OCI-LY1 (cell line): ENCODE measurements at regions not wholly inside any gene's neighbourhood (a gene's known extent, or its start where the extent isn't known, plus 50 kb on each side); places are given as distances from the start of the nearest gene placed in this dataset.

ENCODE experiments used
- H2AFZ ChIP-seq: fragments of 200-600 bp; sonication (generic), shearing (Covaris generic); 2 replicates; pipeline ENCODE4 v1.6.0; 2014; ENCODE audit warnings: antibody characterized with exemption, mild to moderate bottlenecking, low read length
- H3F3A ChIP-seq: fragments of 200-600 bp; sonication (generic), shearing (Covaris generic); 2 replicates; pipeline ENCODE4 v1.6.0; 2014; ENCODE audit warnings: mild to moderate bottlenecking, antibody characterized with exemption, low read length, moderate library complexity; ENCODE audit not compliant: insufficient read depth
- H3K27ac ChIP-seq: fragments of 200-600 bp; sonication (generic); 2 replicates; pipeline ENCODE4 v1.5.1; 2014; ENCODE audit warnings: low read length, mixed run types, mild to moderate bottlenecking, low read depth; ENCODE audit not compliant: poor library complexity, severe bottlenecking
- H3K27me3 ChIP-seq: fragments of 200-600 bp; sonication (generic); 2 replicates; pipeline ENCODE4 v1.6.0; 2014; ENCODE audit warnings: antibody characterized with exemption, mild to moderate bottlenecking, low read length, moderate library complexity; ENCODE audit not compliant: insufficient read depth
- H3K36me3 ChIP-seq: fragments of 200-600 bp; sonication (generic); 2 replicates; pipeline ENCODE4 v1.6.1; 2014; ENCODE audit warnings: mild to moderate bottlenecking, antibody characterized with exemption, low read length, moderate library complexity, mixed read lengths; ENCODE audit not compliant: insufficient read depth
- H3K4me1 ChIP-seq: fragments of 200-600 bp; sonication (generic); 2 replicates; pipeline ENCODE4 v1.5.1; 2014; ENCODE audit warnings: mild to moderate bottlenecking, low read length, moderate library complexity; ENCODE audit not compliant: insufficient read depth, severe bottlenecking
- H3K4me2 ChIP-seq: fragments of 200-600 bp; sonication (generic), shearing (Covaris generic); 2 replicates; pipeline ENCODE4 v1.6.1; 2014; ENCODE audit warnings: low read length
- H3K4me3 ChIP-seq: fragments of 200-600 bp; sonication (generic); 2 replicates; pipeline ENCODE4 v1.5.1; 2014; ENCODE audit warnings: low read length, low read depth, mild to moderate bottlenecking, mixed read lengths; ENCODE audit not compliant: poor library complexity, severe bottlenecking
- H3K79me2 ChIP-seq: fragments of 200-600 bp; shearing (Covaris generic); 2 replicates; pipeline ENCODE4 v1.6.1; 2016; ENCODE audit warnings: mixed run types, low read length, mixed read lengths; ENCODE audit not compliant: insufficient read depth
- H3K9ac ChIP-seq: fragments of 200-600 bp; sonication (generic), shearing (Covaris generic); 2 replicates; pipeline ENCODE4 v1.6.1; 2014; ENCODE audit warnings: mild to moderate bottlenecking, low read length, mixed read lengths
- H3K9me2 ChIP-seq: fragments of 200-600 bp; sonication (generic), shearing (Covaris generic); 2 replicates; pipeline ENCODE4 v1.6.1; 2014; ENCODE audit warnings: low read depth, mild to moderate bottlenecking, low read length, mixed read lengths
- H3K9me3 ChIP-seq: fragments of 200-600 bp; shearing (Covaris generic); 2 replicates; pipeline ENCODE4 v1.6.1; 2014; ENCODE audit warnings: low read length, mixed read lengths
- H4K20me1 ChIP-seq: fragments of 200-600 bp; sonication (generic), shearing (Covaris generic); 2 replicates; pipeline ENCODE4 v1.6.0; 2016; ENCODE audit warnings: mild to moderate bottlenecking, low read length; ENCODE audit not compliant: insufficient read depth
- EZH2 ChIP-seq: fragments of 200-600 bp; sonication (generic), shearing (Covaris generic); IDR thresholded peaks from 2 replicates; pipeline ENCODE4 v1.8.0; 2017; ENCODE audit warnings: borderline replicate concordance, mixed run types, mild to moderate bottlenecking, antibody characterized with exemption, low read length, moderate library complexity, mixed read lengths
- TF ChIP-seq, protein P1 (sequence below): fragments of 200-600 bp; sonication (generic), shearing (Covaris generic); IDR thresholded peaks from 2 replicates; pipeline ENCODE4 v1.5.1; 2017; ENCODE audit warnings: mild to moderate bottlenecking, antibody characterized with exemption, low read length, moderate library complexity, mixed read lengths

DNA sequence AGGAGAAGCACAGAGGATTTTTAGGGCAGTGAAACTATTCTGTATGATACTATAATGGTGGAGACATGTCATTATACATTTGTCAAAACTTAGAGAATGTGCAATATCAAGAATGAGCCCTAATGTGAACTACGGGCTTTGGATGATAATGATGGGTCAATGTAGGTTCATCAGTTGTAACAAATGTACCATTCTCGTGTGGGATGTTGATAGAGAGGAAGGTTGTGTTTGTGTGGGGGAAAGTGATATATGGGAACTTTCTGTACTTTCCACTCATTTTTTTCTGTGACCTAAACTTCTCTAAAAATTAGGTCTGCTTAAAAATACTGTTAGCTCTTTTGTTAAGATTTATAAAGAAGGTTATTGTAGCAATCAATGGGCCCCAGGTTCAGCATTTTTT is 138.9 kb downstream of the SPATA31D1 start:
- Histone ChIP-seq H3K4me2 (peak overlapping the region; percentile 53), H3K4me1 (peaks cover 91% of the 10 kb centered on the region), H3K27me3 (no peaks in the 10 kb centered on the region), H3K27ac (peak overlapping the region; percentile 98), H3F3A (peaks cover 5% of the 10 kb centered on the region; the same call in 1 of the 2 replicates), H3K36me3 (no peaks in the 10 kb centered on the region), H2AFZ (no peak overlapping the region), H3K9ac (peak overlapping the region; percentile 48), H3K4me3 (no peak overlapping the region), H4K20me1 (no peaks in the 10 kb centered on the region), H3K9me3 (no peaks in the 10 kb centered on the region), H3K9me2 (no peaks in the 10 kb centered on the region), H3K79me2 (no peaks in the 10 kb centered on the region)
- TF ChIP-seq, protein P1, sequence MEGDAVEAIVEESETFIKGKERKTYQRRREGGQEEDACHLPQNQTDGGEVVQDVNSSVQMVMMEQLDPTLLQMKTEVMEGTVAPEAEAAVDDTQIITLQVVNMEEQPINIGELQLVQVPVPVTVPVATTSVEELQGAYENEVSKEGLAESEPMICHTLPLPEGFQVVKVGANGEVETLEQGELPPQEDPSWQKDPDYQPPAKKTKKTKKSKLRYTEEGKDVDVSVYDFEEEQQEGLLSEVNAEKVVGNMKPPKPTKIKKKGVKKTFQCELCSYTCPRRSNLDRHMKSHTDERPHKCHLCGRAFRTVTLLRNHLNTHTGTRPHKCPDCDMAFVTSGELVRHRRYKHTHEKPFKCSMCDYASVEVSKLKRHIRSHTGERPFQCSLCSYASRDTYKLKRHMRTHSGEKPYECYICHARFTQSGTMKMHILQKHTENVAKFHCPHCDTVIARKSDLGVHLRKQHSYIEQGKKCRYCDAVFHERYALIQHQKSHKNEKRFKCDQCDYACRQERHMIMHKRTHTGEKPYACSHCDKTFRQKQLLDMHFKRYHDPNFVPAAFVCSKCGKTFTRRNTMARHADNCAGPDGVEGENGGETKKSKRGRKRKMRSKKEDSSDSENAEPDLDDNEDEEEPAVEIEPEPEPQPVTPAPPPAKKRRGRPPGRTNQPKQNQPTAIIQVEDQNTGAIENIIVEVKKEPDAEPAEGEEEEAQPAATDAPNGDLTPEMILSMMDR: no peak
- TF ChIP-seq EZH2: no peak

DNA sequence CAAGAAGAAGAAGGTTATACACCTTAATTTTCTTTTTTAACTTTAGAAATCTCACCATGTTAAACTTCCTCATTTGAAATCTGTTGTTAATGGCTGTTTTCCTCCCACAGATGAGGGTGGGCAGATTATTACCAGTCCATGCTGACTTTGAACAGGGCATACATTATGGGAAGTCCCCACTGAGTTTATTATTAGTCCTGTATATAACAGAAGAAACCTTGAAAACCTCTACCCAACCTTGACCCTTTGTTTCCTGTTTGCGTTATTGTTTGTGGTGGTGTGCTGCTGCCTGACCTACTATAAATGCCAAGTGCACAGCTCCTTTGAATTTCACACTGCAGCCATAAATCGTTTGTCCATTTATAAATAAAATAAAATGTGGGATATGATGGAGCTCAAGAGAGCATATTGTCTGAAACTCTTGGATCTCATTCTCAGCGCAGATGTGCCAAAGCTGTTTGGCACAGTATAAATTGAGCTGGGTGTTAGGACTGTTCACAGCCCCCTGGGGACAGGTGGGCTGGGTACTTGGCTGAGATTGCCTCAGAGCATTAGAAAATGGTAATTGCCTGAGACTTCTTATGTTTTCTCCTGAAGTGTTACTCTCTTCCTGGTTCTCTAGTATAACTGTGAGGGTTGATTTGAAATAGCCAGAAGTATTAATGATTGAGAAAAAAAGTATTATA is 139.6 kb downstream of the SPATA31D1 start:
- peaks cover 91% of the 10 kb centered on the region for H3K4me1 ChIP-seq
- no peaks in the 10 kb centered on the region for H3K27me3 ChIP-seq
- peak overlapping the region; percentile 18 for H3K4me3 ChIP-seq
- peaks cover 5% of the 10 kb centered on the region; the same call in 1 of the 2 replicates for H3F3A ChIP-seq
- H3K27ac ChIP-seq: peak overlapping the region; percentile 98
- H3K9ac ChIP-seq: peak overlapping the region; percentile 66
- no peaks in the 10 kb centered on the region for H3K36me3 ChIP-seq
- no peaks in the 10 kb centered on the region for H3K9me3 ChIP-seq
- H3K4me2 ChIP-seq: peak overlapping the region; percentile 53
- no peaks in the 10 kb centered on the region for H3K9me2 ChIP-seq
- H3K79me2 ChIP-seq: no peaks in the 10 kb centered on the region
- no peaks in the 10 kb centered on the region for H4K20me1 ChIP-seq
- TF ChIP-seq EZH2: no peak
- TF ChIP-seq, protein P1: no peak
- H2AFZ ChIP-seq: no peak overlapping the region

DNA sequence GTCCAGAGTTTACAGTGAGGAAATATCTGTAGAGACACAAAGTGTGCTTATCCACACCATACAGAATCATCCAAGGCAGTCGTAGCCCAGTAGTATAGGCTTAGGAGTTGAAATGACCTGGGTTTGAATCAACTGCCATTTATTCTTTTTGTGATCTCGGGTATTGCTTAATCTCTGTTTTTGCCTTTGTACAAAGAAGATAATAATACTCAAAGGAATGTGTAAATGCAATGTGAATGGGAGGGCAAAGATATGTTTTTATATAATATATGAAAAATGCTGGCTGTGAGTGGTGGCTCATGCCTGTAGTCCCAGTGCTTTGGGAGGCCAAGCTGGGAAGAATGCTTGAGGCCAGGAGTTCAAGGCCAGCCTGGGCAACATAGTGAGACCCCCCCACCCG is 141.1 kb downstream of the SPATA31D1 start:
- H3K79me2 ChIP-seq: no peaks in the 10 kb centered on the region
- TF ChIP-seq, protein P1: no peak
- no peak for TF ChIP-seq EZH2
- H3K4me1 ChIP-seq: peaks cover 97% of the 10 kb centered on the region
- no peaks in the 10 kb centered on the region for H3K9me2 ChIP-seq
- H3K27me3 ChIP-seq: no peaks in the 10 kb centered on the region
- H4K20me1 ChIP-seq: no peaks in the 10 kb centered on the region
- H3K27ac ChIP-seq: peak overlapping the region; percentile 98
- no peaks in the 10 kb centered on the region for H3K36me3 ChIP-seq
- H3K9me3 ChIP-seq: no peaks in the 10 kb centered on the region
- no peak overlapping the region for H3K4me2 ChIP-seq
- H3F3A ChIP-seq: peaks cover 5% of the 10 kb centered on the region; the same call in 1 of the 2 replicates
- no peak overlapping the region for H3K4me3 ChIP-seq
- H2AFZ ChIP-seq: no peak overlapping the region
- H3K9ac ChIP-seq: peak overlapping the region; percentile 66; the same call in 1 of the 2 replicates
